NCI-H748 (cell line): ENCODE measurements at regions not wholly inside any gene's neighbourhood (a gene's known extent, or its start where the extent isn't known, plus 50 kb on each side); places are given as distances from the start of the nearest gene placed in this dataset.
"Not testable (repeated sequence)": the region's sequence is repeated elsewhere in the genome, so short reads cannot be mapped to it uniquely, and the experiment has no call there.

Experiments used
- DNase-seq: peaks from one replicate; lab custom pipeline; 2025; ENCODE audit not compliant: unreplicated experiment; lab: John Stamatoyannopoulos, UW

DNA sequence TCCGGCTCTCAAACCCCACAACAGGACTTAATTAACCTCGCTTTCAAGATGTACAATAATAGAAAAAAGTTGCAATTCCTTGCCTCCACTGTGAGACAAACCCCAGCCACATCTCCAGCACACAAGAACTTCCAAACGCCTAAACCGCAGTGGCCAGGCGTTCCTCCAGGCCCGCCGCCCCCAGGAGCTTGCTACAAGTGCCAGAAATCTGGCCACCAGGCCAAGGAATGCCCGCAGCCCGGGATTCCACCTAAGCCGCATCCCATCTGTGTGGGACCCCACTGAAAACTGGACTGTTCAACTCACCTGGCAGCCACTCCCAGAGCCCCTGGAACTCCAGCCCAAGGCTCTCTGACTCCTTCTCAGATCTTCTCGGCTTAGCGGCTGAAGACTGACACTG is 262.5 kb downstream of the SMARCA2 start:
- DNase-seq = not testable (repeated sequence)

DNA sequence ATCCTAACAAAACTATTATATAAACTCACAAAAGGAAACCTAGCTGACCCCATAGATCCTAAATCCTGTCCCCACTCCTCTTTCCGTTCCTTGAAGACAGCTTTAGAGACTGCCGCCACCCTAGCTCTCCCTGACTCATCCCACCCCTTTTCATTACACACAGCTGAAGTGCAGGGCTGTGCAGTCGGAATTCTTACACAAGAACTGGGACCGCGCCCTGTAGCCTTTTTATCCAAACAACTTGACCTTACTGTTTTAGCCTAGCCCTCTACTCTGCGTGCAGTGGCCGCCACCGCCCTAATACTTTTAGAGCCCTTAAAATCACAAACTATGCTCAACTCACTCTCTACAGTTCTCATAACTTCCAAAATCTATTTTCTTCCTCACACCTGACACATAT is 264.0 kb downstream of the SMARCA2 start:
- not testable (repeated sequence) for DNase-seq

DNA sequence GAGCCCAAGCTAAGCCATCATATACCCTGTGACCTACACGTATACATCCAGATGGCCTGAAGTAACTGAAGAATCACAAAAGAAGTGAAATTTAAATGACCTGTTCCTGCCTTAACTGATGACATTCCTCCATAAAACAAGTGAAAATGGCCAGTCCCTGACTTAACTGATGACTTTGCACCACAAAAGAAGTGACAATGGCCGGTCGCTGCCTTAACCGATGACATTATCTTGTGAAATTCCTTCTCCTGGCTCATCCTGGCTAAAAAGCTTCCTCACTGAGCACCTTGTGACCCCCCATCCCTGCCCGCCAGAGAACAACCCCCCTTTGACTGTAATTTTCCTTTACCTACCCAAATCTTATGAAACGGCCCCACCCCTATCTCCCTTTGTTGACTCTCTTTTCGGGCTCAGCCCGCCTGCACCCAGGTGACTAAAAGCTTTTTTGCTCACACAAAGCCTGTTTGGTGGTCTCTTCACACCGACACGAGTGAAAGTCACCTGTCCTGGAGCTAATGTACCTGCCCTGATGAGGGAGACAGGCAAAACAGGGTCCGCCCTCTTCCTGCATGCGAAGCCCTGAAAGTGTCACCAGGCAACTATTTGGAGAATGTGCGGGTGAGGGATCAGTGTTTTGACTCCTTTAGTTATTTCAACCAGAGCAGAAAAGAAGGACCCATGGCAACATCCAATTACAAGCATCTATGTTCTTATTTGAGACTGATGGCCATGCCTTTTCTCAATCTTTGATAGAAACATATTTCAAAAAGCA is 266.1 kb downstream of the SMARCA2 start:
- no peak for DNase-seq

DNA sequence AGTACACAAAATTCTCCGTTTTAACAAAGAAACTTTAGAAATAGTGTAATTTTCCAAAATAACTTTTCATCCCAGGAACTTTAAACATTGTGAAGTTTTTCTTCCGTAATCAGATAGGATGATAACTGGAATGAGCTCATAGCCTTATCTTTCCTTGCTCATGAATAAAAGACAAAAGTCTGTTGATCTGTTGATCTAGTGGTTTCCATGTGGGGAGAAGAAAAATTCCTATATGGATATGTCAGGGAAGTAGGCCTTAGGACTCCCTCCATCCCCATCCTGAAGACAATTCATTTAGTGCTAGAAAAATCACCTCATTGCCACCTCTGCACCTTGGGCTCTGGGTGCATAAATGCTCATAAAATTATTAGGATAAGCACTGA is 266.6 kb downstream of the SMARCA2 start:
- DNase-seq = no peak

DNA sequence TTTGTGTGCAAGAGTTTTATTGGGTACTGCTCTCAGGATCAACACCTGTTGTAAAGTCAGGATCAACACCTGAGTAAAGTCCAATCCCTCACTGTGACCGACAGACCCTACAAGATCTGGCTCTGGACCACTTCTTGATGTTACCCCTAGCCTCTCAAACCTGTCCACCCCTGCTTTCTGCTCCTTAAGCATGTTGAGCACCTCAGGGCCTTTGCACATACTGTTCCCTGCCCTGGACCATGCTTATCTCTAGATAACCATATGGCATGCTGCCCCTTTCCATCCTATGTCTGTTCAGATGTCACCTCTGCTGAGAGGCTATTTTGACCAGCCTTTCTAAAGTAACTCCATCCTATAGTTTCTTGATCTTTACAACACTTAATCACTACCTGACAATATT is 269.6 kb downstream of the SMARCA2 start:
- no peak for DNase-seq

DNA sequence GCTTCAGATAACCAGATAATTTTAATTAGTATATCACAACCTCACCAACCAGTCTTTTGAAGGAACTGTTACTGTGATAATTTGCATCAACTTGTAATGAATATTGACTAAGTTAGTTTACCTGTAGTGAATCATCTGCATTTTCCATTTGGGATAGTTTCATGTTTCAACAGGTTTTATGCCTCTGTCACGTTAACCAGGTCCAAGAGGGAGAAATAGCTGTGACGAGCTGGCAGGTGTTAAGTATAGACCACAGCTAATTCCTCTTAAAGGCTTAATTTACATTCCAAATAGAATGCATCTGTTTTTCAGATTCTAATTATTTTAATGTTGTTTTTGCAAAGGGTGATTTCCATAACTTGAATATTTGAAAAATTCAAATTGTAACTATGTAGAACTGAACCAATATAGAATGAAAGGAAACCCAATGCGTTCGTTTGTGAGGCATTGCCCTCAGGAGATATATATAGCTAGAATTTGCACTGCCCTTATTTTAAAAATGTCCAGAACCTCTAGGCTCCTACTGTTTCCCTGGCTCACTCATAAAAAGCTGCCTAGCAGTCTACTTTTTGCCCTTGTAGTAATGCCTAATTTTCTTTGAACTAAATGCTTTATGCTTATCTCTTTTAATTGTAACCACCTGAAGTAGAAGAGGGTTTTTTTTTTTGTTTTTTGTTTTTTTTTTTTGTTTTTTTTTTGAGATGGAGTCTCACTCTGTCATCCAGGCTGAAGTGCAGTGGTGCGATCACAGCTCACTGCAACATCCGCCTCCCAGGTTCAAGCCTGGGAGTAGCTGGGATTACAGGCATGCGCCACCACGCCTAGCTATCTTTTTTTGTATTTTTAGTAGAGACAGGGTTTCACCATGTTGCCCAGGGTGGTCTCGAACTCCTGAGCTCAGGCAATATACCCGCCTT is 270.5 kb downstream of the SMARCA2 start:
- DNase-seq = no peak

DNA sequence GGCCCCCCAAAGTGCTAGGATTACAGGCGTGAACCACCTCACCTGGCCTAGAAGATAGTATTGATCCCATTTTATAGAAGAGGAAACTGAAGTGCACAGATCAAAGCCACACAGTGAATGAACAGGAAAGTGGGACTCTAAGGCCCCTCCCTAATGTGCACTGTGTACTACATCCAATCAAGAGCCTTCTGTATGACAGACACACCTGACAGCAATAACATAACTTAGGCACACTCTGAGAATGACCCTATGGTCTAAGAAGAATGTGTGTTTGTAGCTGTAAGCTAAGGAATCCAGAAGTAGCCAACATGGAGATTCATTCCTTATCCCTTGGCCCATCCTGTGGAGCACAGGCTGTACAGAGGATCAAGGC is 271.2 kb downstream of the SMARCA2 start:
- DNase-seq = no peak

DNA sequence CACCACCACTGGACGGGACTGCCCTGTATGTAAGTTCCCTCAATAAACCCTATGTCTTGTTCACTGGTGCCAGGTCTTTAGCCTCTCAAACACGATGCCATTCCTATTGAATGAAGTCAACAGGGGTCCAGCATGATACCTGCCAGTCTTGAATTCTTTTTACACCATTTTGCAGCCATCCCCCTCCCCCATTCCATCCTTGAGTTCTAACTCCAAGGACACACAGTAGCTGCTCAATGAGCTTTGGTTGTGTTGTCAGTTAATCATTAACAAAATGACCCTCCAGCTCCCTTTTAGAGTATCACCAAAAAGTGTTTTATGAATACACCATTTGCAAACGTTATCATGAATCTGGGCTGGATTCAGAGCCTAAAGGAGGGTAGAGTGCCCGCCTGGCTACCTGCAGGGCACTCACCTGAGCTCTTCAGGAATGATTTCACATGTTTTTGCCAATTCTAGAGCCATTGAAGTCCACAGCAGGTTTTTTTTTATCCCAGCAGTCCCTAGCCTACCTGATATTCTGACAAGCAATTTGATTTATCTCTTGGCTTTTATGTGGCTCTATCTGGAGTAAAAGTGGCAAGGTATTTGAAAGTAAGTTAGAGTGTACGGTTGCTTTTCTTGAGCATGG is 271.8 kb downstream of the SMARCA2 start:
- DNase-seq = no peak

DNA sequence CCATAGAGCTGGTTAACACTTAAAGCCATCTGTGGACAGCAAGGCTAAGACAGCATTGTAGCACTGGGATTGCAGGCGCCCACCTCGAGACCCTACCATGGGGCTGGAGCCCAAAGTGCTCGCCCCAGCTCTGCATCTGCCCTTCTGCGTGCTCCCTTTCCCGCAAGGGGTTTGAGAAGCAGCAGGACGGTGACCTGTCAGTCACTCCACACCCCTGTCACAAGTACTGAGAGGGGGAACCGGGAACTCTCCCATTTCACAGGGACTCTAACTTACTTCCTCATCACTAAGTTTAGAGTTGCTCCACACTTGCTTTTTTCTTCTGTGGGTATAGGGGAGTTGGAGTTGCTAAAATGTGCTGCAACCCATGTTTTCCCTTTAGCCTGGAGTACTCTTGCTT is 273.2 kb downstream of the SMARCA2 start:
- no peak for DNase-seq

DNA sequence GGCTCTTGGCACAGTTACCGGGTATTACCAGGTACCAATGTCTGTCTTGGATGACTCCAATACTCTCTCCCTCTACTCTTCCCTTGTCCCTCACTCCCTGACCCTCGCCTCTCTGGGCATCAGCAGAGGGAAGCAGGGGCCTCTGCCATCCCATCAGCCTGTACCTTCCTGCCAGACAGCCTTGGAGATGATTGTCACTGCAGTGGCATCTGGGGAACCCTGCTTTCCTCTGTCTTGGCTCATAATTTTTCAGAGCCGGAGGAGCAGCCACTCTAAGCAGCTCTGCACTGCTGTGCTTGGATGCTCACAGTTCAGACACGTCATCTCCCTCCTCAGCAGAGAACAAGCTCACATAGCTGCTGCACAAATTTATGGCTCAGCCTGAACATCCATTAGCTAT is 274.1 kb downstream of the SMARCA2 start:
- DNase-seq = no peak

DNA sequence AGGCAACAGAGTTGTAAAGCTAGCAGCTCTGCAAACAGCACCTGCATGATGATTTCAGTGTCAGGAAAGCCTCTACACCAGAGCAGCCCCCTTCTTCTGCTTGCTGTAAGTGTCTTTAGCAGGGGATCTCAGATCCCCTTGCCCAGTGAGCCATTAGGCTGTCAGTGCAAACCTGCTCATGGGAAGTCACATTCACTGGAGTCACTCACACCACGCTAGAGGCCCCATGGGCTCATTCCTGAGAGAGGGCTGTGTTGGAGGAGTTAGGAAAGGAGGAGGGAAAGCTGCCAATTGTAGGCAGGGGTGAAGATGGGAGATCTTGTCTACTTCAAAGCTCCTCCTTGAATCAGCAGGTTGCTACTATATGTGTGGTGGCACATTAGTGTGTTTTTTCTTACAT is 275.2 kb downstream of the SMARCA2 start:
- DNase-seq = peak; percentile 35

DNA sequence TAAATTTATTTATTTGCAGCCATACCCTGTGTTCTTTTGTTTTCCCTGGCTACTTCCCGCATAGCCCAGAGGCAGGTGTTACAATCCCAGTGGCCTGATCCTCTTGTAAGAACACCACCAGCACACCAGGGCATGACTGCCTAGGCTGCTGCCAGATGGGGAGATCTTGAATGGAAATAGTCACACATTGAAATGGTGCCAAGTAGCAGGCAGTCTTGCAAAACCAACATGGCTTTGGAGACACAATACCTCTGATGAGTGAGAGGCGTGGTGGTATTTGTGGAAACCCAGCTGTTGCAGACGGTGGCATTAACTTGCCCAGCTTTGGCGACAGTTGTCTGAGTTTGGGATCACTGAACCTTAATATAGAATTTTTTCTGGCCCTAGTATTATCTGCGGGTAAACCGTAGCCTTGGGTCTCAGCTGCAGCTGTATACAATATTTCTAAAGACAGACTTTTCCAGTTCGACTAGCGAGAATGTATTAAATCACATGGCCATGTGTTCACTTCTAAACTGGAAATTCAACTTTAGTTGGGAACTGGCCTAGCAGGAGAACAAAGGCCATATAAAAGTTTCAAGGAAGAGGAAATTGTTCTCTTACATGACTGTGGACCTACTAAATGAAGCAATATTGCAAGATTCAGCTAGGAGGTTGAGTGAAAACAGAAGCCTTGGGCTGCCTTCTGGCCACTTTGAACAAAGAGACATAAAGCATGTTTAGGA is 277.0 kb downstream of the SMARCA2 start:
- peak; percentile 98 for DNase-seq

DNA sequence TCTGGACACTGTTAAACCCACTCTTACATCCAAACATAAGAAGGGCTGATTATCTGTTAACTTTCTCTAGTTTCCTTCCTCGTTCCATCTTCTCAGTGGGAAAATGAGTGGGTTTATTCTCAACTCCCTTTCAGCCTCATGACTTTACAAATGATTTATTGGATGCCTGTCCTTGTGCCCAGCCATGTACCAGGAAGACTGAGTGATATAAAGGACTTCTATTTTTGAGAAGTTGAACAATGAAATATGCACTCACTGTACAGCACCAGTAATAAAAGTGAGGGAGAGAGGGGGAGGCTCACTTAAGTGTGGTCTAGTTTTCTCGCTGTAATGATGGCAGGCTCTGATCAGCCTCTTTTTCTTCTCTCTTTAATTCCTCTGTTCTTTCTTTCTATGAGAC is 277.6 kb downstream of the SMARCA2 start:
- DNase-seq = no peak

DNA sequence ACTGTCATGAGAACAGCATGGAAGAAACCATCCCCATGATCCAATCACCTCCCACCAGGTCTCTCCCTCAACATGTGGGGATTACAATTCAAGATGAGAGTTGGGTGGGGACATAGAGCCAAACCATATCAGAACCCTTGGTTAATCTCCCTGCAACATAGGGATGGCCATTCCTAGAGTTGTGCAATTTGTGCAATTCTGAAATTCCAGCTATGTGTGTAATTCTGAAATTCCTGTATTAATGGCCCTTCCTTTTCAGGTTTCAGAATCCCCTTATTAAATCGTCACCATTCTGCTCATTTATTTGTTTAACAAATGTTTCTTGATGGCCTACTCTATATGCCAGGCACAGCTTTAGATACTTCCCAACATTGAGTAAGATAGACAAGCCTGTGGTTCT is 282.6 kb downstream of the SMARCA2 start:
- no peak for DNase-seq

DNA sequence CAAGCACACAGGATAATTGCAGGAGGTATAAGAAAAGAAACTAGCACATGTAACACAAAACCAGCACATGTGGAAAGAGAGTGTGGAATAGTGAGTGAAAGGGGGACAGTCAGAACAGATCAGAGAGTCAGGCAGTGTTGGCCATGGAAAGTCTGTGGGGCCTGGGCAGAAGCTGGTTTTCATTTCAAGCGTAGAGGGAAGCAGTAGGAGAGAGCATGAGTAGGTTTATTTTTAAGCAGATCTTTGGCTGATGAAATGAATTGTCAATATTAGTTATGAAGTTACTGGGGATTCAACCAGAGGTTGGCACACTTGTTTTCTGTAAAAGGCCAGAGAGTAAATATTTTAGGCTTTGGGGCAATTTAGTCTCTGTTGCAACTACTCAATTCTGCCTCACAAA is 283.1 kb downstream of the SMARCA2 start:
- DNase-seq = peak; percentile 46

DNA sequence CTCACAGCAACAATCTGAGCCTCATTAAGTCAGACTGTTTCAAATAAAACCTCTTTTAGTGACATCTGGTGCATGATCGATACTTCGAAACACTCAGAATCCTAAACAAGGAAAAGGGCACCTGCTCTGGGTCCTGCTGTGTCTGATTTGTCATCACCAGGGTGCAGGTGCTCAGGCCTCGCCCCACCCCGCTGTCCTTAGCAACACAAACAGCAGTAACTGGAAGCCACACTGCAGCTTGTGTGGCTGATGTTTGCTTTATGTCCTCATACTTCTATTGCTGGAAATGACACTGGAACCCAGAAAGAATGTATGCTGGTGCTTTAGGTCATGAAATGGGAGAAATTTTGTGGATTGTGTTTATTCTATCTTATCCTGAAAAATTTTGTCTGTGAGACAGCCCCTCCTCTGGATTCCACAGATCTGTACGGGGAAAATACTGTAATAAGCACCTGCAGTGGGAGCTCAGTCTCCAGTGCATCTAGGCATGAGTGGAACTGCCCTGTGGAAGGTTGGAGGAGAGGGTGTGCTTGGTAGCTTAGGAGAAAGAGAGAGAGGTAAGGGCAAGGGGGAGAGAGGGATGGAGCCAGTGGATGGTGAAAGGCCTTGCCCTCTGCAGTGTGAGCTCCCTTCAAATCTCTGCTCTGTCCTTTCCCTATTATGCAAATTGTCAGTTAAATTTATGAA is 284.2 kb downstream of the SMARCA2 start:
- DNase-seq = peak; percentile 99

DNA sequence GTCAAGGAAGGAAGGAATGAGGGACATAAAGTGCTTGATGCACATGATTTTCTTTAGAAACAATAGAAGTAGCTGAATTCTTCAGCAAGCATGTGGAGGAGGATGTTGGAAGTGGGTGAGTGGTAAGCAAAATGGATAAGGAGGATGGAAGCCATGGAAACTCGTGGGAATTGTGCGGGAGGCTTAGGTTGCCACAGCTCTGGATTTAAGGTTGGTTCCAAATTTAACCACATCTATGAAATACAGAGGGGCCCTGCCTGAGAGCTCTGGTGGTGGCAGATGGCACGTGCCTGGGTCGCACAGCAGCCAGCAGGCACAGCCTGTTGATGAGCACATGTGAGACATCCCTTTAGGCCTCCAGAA is 284.7 kb downstream of the SMARCA2 start:
- DNase-seq = peak; percentile 37

DNA sequence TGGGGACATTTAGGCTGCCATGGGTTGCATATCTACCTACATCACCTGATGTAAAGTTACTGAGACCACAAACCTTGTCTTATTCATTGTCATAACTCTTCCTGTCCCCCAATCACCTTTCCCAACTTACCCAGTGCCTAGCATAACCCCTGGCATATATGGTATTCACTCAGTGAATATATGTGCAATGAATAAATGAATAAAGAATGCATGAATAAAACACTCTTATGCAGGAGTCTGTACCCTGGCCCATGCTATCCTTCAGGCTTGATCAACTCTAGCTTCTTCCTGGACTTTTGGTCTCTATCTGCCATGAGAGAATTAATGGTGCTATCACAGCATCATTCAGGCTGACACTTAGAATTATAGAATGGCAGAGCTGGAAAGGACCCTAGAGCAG is 285.2 kb downstream of the SMARCA2 start:
- DNase-seq = no peak

DNA sequence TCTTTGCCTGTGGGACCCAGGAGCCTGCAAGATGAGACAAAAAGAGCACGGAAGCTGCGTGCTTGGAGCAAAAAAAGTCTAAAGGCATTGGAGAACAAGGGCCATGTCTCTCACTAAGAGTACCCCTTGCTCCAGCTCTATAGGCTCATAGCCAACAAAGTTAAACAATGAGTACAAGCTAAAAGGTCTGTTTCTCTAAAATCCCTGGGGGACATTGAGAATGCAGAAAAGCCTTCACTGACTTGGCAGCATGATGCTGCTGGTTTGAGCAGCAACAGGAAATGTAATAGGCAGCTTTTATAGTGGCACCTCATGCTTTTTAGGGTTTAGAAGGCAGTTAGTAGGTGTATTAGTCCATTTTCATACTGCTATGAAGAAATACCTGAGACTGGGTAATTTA is 287.5 kb downstream of the SMARCA2 start:
- no peak for DNase-seq

DNA sequence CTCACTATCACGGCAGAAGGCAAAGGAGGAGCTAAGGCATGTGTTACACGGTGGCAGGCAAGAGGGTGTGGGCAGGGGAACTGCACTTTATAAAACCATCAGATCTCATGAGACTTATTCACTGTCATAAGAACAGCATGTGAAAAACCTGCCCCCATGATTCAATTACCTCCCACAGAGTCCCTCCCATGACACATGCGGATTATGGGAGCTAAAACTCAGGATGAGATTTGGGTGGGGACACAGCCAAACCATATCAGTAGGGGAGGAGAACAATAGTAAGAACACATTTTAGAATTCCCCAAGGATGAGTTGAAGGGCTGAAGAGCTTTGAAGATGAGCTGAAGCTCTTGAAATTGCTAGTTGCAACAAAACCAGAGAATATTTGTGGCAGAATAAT is 287.9 kb downstream of the SMARCA2 start:
- no peak for DNase-seq

DNA sequence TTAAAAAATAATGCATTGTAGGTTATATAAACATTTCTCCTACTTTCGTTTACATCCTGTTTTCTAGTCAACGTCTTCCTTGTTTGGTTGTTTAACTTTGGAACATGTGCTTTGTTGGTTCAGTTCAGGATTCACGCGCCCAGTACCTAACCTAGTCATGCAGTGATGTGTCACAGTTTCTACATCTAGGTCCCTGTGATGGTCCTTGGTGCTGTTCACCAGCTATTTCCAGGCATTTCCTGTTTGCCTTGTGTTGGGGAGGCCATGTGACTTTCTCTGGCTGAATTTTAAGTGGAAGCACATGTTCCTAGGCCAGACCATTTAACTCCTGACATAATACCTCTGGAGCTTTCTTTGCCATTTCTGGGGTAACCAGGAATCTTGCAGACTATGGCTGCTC is 292.3 kb downstream of the SMARCA2 start:
- DNase-seq = no peak
